Hypothalamus (tissue), 51 donors: ENCODE measurements at regions not wholly inside any gene's neighbourhood (a gene's known extent, or its start where the extent isn't known, plus 50 kb on each side); places are given as distances from the start of the nearest gene placed in this dataset.

Source experiments
- DNase-seq, 51 donors: peaks; one replicate each; lab custom pipeline; 2025; lab: John Stamatoyannopoulos, UW

- no peak for DNase-seq
Observed at GRCh38 chr1:55860798-55861519, 645.8 kb upstream of the USP24 start.

GRCh38 chr1:55860326-55860725 lies 645.2 kb upstream of the USP24 start:
- no peak for DNase-seq

DNA sequence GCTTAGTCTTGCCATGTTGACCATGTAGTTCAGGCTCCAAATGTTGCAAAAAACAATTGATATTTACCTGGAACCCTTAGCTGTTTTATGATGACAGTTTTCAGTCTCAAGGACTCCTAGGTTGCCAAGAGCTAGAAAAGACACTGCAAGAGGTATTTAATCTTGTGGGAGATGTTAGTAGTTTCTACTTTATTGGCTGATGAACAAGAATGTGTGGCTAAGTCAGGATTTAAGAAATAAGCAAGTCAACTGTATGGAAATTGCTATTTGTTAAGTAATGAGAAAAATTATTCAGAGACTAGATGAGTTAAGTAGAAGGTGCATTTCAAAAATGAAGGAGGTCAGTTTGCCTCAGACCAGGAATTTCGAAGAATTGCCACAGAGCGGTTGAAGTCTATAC lies 639.7 kb upstream of the USP24 start:
- no peak for DNase-seq

DNA sequence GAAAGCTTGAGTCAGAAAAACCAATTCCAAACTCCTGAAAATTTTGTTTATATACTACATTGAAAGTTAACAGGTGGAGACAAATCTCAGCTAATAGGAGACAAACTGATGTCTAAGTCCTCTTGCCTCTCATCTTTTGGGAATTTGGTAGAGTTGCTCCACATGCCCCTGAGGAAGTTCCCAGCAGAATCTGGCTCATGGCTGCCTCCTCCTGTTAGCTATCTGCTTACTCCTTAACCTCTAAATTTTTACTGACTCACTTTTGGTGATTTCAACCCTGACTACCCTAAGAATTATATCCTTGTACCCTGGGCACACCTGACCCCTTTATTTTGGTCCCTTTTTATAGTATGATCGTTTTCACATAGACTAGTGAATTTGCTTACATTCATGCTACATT lies 633.7 kb upstream of the USP24 start:
- no peak for DNase-seq

DNA sequence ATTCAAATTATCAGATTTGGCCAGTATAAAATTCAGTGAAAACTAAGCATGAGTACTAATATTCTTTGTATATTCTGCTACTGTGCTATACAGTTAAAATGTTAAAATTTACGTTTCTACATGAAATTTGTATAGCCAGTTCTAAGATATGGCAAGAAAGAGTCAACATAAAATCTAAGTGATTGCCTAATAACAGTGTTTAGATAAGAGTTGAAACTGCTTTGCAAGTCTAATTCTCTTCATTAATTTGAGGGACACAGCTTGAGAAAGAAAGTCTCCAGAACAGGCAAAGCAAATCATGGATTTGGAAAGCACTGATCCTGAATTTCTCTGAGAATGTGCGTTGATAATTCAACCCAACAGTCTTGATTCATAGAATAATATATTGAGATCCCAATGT lies 630.9 kb upstream of the USP24 start:
- no peak for DNase-seq

- DNase-seq = no peak
Observed at GRCh38 chr1:55844322-55844721, 629.2 kb upstream of the USP24 start.

DNA sequence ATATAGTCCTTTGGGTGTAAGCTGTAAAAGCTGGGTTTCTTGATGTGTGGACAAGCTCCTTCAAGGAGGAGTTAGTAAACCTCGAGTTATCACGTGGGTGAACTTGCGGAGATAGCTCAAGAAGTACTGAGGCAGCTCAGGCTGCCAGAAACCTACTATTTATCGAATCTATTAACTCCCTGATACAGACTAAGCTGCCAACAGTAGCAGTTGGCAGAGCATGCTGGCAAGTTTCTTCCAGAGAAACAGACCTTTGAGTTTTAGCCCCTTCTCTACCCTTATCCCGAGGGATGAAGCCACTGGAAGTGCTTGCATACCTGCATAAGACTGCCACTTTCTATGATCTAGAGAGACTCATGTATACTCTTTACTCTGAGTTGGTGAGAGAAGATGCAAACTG lies 624.5 kb upstream of the USP24 start:
- DNase-seq = no peak

DNA sequence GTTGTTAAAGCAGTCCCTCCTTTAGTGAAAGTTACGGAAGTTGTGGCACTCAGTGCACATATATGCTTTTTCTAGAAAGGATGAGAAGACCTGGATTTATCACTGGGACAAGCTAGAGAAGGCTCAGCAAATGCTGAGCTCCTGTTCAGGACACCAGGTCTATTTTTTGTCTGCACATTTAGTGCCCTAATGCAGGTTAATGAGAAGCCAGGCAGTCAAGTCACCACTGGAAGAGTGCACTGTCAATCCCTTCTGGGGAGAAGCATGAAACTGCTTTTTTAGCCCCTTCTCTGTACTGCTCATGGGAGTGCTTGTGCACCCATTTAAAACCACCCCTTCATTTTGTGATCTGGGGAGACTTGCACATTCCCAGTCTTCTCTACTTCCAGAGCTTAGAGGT lies 624.1 kb upstream of the USP24 start:
- DNase-seq = no peak

GRCh38 chr1:55836086-55836485 lies 620.9 kb upstream of the USP24 start:
- DNase-seq = no peak

- no peak for DNase-seq
Observed at GRCh38 chr1:55833529-55834091, 618.4 kb upstream of the USP24 start.

DNA sequence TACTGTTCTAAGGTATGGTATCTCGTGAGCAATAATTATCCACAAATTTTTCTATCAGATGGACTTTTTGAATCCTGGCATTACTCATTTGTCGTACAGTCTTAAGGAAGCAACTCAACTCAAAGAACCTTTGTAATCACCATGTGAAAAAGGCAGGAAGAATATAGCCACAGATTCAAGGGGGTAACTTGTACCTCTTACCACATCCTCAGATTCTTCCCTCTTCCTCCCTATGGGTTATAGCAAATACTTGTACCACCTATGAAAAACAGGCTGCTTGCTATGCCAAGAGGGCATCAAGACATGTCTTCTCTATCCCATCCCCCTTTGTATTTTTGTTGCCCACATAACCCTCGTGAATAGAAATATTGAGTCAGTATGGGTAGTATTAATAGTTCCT lies 616.6 kb upstream of the USP24 start:
- no peak for DNase-seq

DNA sequence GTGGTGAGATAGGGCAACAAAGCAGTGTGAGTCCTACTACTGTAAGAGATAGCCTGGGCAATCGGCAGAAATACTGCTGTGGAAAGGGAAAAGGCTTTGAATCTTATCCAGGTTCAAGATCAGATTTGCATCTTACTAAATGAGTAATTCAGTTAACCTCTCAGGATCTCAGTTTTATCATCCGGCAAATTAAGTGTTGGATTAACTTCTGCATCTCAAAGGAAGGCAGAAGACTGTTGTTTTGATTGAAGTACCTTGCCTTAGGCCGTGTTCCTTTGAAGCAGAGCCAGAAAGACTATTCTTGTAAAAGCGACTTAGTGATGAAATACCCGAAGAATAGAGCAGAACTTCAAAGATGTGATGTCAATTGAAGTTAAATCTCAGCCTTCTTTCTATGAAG lies 612.9 kb upstream of the USP24 start:
- DNase-seq = no peak

DNA sequence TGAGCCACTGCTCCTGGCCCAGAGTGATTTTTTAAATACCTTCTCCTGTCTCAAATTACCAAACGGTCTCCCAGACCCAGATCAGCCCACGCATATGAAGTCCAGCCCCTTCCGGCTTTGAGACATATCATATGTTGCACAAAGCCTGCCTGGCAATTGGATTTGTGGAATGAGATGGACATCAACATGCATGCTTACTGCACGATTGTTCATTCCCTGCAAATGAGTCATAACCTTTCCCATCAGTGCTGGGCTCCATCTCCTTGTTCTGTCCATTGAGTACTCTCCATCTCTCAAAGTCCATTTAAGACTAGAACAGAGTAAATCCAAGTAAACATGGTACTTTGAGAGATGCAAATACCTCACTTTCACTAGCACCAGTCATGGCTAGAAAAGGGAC lies 612.2 kb upstream of the USP24 start:
- DNase-seq = no peak

DNA sequence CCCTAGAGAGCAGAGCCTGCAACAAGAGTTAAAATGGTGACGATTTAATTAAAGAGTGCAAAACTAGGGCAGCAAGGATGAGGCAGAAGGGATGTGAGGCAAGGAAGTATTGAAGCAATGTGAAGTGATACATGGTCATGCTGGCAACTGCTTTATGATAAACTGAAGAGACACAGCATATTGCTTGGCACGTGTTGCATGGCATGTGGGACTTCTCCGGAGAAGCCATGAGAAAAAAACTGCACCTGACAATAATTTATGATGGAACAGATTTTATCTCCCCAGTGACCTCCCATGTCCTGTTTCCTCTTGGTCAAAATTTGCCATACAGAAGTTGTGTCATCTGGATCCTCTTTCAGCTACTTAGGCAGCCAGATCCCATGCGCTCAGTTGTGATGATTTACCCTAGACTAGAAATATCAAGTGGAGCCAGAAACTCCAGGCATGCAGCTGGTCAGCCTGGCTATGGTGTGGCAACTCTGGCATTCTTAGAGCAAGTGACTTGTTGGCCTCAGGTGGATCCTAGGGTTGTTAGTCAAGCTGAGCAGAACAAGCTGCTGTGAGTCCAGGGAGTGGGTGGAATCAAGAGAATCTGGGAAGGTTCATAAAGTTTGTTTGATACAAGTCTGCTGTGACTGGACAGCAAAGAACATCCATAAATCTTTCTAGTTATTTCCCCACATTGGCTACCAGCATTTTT lies 611.4 kb upstream of the USP24 start:
- no peak for DNase-seq

DNA sequence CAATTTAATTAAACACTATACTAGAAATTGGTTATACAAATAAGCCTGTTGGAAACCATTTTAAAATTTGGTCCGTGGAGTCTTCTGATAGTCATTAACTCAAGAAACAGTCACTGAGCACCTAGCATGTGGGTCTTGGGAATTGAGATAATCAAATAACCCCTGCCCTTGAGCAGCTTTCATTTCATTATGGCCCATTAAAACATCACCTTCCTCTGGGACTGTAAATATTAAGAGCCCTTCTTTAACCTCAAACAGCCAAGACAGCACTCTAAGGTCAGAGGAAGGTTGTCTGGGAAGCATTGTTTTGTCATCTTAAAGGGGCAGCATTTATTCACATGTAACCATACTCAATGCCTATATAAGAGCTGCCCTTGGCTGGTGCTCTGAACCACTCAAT lies 610.3 kb upstream of the USP24 start:
- DNase-seq = no peak

DNA sequence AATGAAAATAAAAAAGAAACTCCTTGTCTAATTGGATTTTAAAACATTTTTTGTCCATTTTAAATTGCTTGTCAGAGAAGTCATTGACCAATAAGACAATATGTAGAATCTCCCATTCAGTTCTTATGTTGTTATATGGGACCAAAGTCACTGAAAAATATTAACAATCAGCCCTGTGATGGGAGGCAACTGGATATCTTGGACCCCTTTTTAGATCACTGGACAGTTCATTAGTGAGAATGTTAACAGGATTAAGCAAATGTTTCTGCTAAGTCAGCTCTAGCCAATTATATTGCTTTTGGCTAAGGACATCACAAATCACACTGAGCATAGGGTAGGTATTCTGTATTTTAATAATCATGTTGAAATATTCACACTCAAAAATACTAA lies 609.1 kb upstream of the USP24 start:
- DNase-seq = no peak

DNA sequence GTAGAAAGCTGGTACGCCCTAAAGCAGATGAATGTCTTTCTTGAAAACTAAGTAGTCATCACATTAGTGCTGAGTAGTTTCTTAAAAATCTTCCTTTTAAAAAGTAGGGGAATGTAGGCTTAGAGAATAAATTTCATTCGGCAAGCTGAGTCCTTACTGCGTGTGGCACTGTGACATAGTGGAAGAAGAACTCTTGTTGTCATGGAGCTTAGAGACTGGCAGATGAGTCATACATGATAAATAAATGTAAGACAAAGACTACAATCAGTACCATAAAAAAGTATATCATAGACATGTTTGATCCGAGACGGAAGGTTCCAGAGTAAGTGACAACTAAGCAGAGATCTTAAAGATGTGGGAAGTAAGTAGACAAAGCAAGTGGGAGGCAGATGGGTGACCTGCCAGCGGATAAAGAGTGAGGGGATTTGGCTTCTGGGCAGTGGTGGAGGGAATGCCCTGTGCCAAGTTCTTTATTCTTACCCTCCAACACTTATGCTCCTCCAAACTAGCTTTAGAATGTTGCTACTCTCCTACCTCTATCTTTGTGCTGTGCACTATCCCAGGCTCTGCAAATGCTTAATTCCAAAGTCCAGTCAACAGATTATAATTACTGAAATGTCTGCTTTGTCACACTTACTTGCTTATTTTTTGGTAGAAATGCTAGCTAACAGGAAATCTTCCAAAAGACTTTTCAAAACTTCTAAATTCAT lies 608.5 kb upstream of the USP24 start:
- DNase-seq = no peak

DNA sequence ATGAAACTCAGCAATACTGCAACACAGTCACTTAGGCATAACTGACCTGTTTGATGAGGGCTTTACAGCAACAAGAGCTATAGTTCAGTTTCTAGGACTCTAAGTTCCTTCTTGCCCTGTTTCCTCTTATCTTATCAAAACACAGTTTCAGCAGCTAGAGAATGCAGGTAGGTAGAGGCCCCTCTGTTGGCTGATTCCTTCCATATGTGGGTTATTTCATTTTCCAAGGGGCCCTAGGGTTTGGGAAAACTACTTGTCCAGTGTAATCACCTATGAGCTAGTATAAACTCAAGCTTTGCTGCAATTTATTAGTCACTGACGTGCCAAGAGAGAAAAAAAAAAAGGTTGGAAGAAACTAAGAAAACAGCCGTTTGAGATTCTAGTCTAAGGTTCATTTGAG lies 607.7 kb upstream of the USP24 start:
- DNase-seq = no peak

DNA sequence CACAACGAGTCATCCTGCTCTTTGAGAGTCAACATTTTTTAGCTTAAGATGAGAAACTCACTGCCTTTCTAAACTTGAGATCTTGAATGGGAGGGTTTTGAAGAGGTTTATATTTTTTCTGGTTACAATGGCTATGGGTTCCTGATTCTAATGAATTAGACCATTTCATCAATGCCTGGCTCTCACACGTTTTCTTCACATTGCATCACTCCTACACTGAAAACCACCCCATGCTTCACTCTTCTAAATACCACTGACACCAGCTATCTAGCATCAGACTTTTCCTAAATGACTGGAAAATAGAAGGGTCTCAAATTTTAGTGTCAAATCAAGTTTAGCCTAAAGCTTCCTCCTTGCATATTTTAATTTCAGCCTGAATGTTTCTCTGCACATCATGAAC lies 606.1 kb upstream of the USP24 start:
- DNase-seq = no peak

- no peak for DNase-seq
Observed at GRCh38 chr1:55820501-55820900, 605.3 kb upstream of the USP24 start.

DNA sequence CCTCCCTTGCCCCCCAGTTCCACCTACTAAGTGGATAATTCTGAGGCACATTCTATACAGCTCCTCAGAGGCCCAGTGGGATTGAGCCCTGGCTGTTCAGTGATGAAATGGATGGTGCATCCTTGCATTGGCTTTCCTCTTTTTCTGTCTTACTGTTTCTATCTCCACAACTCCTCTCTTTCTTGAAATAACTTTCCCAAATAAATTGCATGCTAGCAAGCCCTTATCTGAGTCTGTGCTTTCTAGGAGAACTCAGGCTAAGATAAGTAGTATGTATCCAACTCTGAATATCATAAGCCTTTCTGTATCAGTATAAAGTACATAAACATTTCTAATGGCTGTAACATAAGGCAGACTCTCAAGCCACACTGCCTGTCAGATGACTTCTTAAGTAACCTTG lies 603.8 kb upstream of the USP24 start:
- no peak for DNase-seq
